ENCODE measurements at regions not wholly inside any gene's neighbourhood (a gene's known extent, or its start where the extent isn't known, plus 50 kb on each side); places are given as distances from the start of the nearest gene placed in this dataset.
"Not testable (repeated sequence)": the region's sequence is repeated elsewhere in the genome, so short reads cannot be mapped to it uniquely, and the experiment has no call there.

GRCh38 chr2:199216253-199216652 lies 241.5 kb downstream of the SATB2 start:
- DNase-seq, result no peak

DNA sequence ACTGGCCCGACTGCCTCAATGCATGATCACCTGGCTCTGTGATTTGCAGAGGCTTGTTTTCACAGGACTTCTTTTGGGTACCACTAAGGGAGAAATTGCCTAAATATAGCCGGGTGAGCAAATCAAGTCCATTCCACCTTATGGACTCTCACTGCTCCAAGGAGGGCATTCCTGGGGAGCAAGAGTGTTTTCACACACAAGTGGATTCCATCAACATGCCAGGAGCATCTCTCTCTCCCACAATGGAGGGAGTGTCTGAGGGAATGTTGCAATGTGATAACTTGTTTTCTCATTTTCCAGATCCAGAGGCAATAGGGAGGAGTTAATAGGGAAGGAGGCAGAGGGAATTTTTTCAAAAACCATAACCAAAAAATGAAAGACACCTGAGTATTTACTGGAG lies 250.7 kb downstream of the SATB2 start:
- no peak for DNase-seq

- DNase-seq, result peak; percentile 53
Measured at GRCh38 chr2:199206536-199206935, 251.2 kb downstream of the SATB2 start.

- no peak for DNase-seq
Measured at GRCh38 chr2:199202964-199203363, 254.8 kb downstream of the SATB2 start.

GRCh38 chr2:199201539-199201938 lies 256.2 kb downstream of the SATB2 start:
- no peak for DNase-seq

DNA sequence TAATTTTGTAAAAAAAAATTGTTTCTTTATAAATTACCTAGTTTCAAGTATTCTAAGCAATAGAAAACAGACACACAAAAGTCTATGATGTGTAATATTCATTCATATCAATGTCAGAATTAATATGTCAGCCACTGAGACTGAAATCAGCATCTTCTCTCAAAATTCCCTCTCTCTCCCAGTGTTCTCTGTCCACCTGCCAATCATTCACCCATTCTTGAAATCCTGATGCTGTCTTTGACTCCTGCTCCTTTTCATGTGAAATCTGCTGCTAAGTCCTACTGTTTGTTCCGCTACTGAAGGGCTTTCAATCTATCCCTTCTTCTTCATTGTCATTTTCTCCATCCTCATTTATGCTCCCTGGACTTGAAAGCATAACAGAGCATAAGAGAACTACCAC lies 257.9 kb downstream of the SATB2 start:
- DNase-seq, result no peak

DNA sequence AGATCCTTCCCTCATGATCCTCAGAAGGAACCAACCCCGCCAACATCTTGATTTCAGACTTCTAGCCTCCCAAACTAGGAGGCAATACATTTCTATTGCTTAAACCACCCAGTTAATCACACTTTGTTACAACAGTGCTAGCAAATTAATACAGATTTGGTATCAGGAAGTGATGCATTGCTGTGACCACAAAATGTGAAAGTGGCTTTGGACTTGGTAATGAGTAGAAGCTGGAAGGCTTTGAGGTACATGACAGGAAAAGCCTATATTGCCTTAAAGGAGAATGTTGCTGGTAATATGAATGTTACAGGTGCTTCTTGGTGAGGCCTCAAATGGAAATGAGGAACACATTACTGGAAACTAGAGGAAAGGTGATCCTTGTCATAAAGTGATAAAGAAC lies 260.3 kb downstream of the SATB2 start:
- DNase-seq, result no peak

DNA sequence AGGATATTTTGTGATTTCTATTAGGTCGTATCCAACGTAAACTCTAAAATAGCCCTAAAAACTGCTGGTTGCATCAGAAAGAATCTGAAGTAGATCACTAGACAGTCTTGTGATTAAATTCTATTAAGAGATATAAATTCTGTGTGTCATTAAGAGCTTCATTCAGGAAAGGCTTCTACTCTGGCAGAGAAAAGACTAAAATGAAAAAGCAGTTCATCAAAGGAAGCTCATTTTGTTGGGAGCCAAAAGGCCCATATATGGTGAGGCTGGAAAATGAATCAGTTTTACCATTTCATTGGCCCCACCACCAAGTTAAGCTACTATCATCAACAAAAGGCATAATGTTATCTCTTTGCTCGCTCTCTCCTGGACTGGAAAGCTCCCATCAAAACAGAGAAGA lies 261.1 kb downstream of the SATB2 start:
- no peak for DNase-seq

GRCh38 chr2:199195927-199196502 lies 261.7 kb downstream of the SATB2 start:
- DNase-seq, result no peak

- DNase-seq, result no peak
Measured at GRCh38 chr2:199191461-199191860, 266.3 kb downstream of the SATB2 start.

GRCh38 chr2:199189229-199189628 lies 268.5 kb downstream of the SATB2 start:
- no peak for DNase-seq

DNA sequence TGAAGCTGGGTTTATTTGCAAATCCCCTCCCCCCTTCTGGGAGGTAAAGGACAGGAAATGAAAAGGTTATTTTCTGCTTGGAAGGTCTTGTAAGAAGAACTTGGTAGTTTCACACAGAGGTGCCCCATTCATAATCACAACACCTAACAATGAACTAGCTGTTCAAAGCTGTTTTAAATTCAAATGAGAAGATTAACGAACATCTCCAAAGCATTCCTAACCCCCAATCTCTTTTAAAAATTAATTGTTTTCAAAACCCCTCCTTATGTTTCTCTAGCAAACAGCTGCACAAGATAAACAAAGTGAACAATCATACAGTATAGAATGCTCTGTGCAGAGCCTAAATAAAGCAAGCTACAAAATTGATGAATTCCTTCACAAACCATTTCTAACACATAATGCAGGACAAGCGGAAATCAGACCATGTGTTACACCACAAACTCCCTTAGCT lies 271.4 kb downstream of the SATB2 start:
- no peak for DNase-seq

DNA sequence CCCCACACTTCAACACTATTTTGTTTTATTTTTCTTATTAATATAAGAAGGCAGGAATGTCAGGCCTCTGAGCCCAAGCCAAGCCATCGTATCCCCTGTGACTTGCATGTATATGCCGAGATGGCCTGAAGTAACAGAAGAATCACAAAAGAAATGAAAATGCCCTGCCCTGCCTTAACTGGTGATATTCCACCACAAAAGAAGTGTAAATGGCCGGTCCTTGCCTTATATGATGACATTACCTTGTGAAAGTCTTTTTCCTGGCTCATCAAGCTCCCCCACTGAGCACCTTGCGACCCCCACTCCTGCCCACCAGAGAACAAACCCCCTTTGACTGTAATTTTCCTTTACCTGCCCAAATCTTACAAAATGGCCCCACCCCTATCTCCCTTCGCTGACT lies 272.6 kb downstream of the SATB2 start:
- DNase-seq, result not testable (repeated sequence)

DNA sequence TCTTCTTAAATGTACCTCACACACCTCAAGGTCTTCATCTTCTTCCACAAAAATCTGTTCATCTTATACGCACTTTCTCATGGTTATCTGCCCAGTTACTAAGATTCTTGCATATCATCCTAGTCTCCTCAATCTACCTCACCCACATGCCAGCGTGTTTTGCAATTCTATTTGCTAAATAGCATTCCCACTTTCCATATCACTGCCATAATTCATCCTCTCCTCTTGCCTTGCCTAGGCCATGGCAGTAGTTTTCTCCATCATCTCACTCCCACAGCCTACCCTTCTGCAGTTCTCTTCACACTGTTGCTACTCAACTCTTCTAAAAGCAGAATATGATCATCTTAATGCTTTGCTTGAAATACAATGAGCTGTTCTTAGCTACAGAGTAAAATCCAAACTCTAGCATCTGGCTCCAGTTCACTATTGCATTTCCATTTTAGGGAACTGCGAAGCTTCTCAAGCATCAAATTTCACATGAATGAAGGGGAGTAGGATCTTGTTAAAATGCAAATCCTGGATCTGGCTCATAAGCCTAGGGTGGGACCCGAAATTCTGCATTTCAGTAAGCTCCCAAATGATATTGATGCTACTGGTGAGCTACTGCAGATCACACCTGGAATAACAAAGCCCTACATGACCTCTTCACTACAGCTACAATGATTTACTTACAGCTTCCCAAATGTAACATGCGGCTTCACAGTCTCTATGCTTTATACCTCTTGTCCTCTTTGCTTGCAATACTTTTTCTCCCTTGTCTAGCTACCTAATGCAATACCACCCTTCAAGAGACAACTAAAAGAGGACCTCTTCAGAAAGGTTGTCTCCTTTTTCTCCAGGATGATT lies 293.9 kb downstream of the SATB2 start:
- no peak for DNase-seq

DNA sequence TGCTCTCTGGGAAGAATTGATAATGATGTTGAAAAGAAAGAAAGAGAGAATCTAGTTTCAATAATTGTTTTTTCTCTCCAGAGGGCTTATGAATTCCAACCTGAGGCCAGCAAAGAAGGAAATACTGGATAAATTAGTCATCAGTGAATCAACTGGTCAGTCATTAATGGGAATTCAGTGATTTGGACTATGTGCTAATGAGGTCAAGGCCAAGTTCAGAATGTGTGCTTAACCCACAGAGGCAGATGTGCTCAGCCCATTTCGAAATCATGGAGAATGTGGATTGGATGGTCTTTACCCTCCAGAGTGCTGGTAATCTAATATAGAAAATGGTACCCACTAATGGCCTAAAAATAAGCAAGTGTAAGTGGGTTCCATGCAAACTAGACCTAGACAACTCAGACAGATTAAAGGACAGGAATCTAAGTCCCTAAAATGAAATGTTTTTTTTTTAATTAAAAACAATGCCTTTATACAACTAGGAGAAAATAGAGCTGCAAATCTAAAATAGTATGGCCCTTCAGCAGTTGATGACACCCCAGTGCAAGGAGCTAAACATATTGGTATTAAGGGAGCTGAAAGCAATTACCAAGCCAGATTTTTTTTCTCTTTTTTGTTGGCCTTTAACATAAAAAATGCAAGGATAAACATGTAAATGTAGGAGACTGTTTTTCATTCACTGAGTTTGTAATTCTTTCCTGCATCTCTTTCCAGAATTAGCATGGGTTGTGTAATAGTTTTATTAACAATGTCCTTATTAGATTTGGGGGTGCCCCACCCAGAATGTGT lies 296.9 kb downstream of the SATB2 start:
- DNase-seq, result no peak

GRCh38 chr2:199160081-199160480 lies 297.7 kb downstream of the SATB2 start:
- no peak for DNase-seq

DNA sequence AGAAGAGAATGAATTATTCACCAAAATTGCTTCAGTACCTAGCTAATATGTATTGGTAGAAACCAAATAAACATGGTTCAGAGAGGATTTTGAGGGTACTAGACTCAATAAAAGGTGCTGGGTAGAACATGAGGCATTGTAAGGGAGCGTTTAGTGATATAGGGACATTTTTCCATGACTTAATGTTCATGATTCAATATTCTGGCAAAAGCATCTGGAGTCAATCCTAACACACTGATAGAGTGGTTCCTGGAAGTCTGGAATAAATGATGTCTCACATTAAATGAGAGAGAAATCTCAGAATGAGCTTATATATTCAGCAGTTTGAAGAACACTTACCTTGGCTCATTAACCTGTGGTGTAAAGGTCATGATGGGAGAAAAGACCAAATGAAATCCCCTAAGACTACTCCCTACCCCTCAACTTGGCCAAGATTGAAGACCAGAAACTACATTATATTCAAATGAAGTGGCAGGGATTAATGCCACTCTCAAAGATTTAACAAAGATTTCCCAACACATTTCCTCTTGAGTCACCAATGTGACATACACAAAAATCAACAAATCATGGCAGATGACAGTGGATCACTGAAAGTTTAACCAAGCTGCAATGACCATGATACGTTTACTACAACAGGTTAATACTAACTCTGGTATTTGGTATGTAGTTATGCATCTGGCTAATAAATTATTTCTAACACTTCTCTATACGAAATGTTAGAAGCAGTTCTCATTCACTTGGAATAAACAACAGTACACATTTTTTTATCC lies 309.5 kb downstream of the SATB2 start:
- DNase-seq, result no peak

DNA sequence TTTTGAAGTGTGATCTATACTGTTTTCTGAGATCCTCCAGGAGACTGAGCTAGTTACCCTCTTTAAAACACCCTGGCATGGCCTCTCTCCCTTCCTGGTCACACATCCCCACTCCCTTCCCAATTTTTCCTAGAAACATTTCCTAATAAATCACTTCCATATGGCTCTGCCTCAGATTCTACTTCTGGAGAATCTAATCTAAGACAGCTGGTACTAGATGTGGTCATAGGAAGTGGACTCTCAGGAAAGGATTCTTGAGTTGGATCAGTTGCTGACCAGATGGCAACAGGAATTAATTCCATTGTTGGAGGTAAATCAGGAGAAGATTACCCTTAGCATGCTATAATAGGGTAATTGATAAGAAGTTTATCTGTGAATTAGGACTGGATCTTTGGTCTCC lies 310.5 kb downstream of the SATB2 start:
- no peak for DNase-seq

DNA sequence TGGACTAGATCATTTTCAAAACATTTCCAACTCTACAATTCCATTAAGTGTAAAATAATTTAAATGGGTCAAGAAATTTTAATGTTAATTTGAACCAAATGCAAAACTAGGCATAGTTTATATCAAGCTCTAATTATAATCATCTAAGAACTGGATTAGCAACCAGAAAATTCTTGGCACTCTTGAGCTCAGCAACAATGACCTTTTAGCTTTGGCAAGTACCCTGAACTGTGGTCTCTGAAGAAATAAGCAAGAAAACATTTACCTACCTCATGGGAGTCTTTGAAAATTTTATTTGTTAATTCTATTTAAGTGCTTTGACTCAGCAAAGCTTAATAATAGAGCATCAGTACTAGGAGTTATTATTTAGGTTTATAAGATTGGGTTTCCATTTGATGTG lies 313.2 kb downstream of the SATB2 start:
- DNase-seq, result no peak

DNA sequence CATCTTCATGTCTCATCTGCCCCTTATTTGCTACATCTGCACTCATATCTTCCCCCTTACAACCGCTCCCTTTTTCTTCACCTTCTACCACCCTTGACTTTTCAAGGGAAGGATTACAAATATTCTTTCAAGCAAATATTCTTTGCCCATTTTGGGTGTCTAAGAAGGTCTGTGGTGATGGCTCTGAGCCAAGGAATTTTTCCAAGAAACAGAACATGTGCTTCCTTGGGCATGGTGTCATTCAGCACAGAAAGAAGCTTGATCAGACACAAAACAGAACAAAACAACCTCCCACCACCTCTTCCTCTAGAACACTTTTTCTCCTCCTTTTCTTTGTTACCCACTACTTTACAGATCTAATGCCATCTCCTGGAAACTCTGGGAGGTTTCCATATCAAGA lies 313.7 kb downstream of the SATB2 start:
- DNase-seq, result no peak

DNA sequence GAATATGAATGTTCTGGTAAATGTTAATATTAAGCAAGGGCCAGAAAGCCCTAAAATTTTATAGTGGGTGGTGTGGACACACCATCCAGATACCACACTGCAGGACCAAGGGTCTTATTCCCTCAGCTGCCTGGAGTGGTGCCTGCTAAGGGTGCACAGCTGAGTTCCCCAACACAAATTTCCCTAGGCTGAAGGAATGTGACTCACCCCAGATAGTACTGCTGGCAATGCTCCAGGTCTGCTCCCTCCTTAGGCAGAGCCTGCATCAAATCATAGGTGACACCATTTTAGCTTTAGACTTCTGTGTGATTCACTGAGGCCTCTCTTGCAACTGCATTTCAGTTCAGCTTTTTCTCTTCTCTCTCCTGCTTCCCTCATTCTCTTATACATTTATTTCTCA lies 321.1 kb downstream of the SATB2 start:
- no peak for DNase-seq

- no peak for DNase-seq
Measured at GRCh38 chr2:199136242-199136641, 321.5 kb downstream of the SATB2 start.

DNA sequence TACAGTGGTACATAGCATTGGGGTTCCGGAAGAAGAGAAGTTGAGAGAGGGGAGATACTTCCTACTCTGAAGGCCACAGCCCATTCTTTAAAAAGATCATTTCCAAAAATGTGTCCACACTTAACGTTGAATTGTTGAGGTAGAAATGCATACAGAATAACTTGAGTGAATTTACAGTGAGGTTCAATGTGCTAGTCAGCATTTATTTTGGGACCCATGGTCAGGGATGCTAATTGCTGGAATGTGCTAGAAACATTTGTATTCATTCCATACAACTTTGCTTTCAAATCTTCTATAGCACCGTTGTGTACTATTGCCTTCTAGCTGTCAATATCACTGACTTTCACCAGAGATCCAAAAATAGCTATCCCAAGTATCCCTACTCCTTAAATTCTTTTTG lies 325.9 kb downstream of the SATB2 start:
- DNase-seq, result no peak

Data from retina (tissue), 1 donor.